GM18951 (cell line): ENCODE measurements at regions not wholly inside any gene's neighbourhood (a gene's known extent, or its start where the extent isn't known, plus 50 kb on each side); places are given as distances from the start of the nearest gene placed in this dataset.
"Not testable (repeated sequence)": the region's sequence is repeated elsewhere in the genome, so short reads cannot be mapped to it uniquely, and the experiment has no call there.

Experiments used
- POLR2A ChIP-seq: IDR thresholded peaks from 4 replicates; pipeline ENCODE4 v1.6.1; 2011; ENCODE audit warnings: mild to moderate bottlenecking; ENCODE audit not compliant: insufficient read length, insufficient read depth; ENCODE audit errors: extremely low read depth
- in situ Hi-C: fragments of 300-500 bp; cut with MboI; formaldehyde crosslinking; loops from one replicate; pipeline ENCODE4 v1.12.0; 2022; ENCODE audit warnings: low sequenced_read_pairs, mixed read lengths, inconsistent platforms; ENCODE audit not compliant: unreplicated experiment

DNA sequence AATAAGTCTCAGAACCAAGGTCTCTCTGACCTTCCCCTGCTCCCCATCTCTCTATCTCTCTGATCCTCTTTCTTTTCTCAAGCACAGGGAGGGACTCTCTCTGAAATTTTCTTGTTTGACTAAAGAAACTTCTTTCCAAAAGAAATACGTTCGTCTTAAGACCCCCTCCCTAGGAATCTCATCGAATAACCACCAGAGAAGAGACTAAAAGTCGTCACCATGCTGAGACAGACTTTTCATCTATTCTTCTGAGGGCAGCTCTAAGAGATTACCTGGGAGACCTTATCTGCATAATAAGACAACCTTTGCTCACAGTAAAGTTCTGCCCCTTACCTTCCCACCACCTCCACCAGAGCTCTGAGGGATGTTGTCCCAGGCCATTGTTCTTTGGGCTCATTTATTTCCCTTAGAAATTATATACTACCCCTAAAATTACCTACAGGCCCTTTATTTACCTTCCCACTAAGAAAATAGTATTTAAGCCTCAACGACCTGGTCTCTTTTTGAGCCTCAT, 133.7 kb upstream of the EEF2KMT start:
- no peak for TF ChIP-seq POLR2A
- in situ Hi-C loops: no loop called here

DNA sequence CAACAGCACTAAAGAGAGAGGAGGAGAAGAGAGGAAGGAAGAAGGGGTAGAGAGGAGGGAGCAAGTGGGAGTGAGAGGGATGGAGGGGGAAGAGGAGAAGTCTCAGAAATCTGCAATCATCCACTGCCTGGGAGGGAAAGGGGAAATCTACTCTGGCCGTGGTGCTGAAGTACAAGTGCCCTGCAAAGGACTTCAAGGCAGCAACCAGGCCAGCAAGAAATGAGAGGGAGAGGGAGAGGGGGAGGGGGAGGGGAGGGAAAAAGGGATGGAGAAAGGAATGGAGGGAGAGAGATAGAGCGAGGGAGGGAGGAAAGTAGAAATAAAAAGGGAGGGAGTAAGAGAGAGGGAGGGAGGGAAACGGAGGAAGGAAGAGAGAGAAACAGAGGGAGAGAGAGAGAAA, 130.8 kb upstream of the EEF2KMT start:
- in situ Hi-C loops: no loop called here
- TF ChIP-seq POLR2A: no peak

DNA sequence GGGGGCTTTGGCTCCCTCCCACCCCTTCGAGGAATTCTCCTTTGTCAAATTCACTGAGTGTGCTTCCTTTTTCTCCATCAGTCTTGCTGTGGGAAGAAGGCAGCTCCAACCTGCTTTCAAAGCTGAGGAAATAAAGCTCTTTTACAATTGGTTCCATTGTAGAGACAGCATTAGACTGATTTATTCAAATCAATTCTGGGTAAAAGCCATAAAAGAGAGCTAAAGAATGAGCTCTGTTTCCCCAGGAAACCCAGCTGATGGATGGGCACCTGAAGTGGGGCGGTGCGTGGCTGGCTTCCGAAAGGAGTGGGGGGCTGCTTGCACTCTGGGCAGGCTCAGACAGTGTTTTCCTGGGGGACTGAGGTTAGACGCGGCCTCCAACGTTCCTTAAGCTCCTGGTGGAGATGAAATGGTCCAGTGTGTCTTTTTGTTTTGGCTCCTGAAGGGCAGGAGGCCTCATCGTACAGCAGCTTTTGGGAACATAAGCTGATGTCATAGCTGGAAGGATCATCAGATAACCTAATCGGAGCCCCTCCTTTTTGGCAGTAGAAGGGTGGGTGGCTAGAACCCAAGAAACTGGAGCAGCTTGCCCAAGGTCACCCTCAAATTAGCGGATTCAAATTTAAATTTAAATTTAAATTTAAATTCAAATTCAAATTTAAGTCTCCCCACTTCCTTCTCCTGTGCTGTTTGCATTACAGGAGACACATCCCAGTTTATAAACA, 128.5 kb upstream of the EEF2KMT start:
- in situ Hi-C loops: no loop called here
- TF ChIP-seq POLR2A: no peak

DNA sequence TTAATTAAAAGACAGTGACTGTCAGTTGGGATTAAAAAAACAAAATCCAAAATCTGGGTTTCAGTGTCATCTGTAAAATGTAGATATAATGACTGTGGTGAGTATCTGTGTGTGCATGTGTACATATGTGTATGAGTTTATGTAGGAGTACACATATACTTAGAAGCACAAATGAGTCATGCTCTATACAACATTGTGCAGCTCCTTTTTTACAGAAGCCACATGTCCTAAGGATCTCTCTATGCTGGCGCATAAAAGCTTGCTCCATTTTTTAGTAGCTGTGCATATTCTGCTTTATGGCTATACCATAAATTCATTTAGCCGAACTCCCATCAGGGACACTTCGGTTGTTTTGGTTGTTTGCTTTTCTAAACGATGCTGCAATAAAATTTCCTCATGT, 125.2 kb upstream of the EEF2KMT start:
- in situ Hi-C loops: no loop called here
- TF ChIP-seq POLR2A: no peak

DNA sequence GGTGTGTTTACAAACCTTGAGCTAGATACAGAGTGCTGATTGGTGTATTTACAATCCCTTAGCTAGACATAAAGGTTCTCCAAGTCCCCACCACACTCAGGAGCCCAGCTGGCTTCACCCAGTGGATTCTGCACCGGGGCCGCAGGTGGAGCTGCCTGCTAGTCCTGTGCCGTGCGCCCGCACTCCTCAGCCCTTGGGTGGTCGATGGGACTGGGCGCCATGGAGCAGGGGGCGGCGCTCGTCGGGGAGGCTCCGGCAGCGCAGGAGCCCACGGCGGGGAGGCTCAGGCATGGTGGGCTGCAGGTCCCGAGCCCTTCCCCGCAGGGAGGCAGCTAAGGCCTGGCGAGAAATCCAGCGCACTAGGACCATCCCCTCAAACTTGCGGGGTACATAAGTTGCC, 124.2 kb upstream of the EEF2KMT start:
- in situ Hi-C loops: not testable (repeated sequence)

DNA sequence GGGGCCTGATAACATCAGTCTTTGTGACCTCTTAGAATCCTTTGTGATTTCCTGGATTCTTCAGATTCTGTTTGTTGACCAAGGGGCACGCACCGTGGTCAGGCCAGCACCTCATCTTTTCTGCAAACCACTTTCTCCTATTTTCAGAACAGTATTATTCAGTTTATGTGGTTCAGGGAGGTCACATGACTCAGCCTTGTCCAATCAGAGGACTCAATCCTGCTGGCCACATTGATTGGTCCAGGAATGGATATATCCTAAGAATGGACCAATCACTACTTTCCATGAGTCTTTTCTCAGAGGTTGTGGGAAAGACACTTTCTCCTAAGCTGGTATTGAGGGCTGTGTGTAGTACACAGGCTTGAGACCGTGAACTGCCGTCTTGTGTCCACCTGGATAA, 123.1 kb upstream of the EEF2KMT start:
- no peak for TF ChIP-seq POLR2A
- in situ Hi-C loops: no loop called here

DNA sequence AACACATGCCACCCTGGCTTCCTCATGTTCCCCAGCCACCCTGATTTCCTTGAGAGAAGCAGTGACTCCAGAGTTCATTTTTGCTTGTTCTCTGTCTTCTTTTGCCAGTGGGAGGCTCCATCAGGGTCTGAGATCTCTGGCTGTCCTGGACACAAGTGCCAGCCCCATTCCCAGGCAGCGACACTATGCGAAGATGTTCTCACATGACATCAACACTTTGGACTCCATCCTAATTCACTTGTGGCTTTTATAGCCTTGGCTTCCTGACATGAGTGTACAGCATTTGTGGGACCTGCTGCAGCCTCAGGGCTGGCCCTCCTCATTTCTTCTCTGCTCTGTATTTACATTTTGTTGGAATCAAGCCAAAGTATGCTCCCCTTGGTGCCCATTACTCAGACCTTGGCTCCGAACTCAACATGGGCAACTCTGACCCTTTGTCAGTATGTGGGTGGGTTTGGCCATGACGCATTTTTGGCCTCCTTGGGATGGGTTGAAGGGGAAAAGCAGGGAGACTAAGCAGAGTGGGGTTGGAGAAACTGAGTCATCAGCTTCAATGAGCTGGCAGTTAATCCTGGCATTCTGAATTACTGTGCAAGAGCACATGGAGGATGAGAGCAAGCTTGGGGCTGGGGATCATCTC, 119.0 kb upstream of the EEF2KMT start:
- in situ Hi-C loops: no loop called here
- no peak for TF ChIP-seq POLR2A

DNA sequence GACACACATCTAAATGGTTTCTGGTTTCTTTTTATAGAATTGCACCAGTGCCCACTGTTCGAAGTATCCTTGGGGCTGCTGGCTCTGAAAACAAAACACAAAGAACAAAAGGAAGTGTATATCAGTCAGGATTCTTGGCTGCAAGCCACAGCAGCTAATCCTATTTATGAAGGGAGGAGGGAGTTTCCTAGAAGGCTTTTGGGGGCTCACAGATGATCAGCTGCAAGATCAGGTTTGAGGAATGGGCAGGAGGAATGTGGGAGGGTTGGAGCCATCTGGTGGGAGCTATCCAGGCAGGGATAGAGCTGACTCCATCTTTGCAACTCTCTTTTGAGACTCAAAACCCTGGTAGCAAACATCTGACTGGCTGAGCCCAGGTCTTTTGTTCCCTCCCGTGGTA, 118.3 kb upstream of the EEF2KMT start:
- no peak for TF ChIP-seq POLR2A
- in situ Hi-C loops: no loop called here

DNA sequence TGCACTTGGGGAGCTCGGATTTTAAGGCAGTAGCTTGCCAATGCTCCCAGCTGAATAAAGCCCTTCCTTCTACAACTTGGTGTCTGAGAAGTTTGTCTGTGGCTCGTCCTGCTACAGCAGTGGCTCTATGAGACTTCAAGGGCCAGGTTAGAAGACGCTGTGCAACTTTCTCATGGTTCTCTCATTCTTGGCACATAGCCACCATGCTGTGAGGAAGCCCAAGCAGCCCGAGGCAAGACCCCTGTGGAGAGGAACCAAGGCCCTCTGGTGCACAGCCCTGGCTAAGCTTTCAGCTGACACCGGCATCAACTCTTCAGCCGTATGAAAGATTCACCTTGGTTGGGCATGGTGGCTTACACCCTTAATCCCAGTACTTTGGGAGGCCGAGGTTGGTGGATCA, 116.9 kb upstream of the EEF2KMT start:
- TF ChIP-seq POLR2A: no peak
- in situ Hi-C loops: no loop called here

DNA sequence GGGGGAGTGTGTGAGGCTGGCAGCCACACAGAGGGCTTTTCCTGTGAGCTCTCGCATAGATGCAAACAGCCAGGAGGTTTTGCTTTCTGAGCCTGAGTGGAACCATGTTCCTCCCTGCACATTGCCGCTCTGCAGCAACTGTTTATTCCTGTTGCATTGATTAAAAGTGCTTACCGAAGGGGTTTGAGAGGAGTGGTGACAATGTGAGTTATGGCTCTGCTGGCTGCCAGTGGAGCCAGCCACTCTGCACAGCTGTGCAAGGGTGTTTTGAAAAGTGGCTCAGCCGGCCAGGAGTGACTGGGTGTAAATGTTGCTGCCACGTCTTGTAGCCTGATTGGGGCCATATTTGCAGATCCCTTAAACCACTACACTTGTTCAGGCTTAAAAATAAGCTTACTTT, 114.9 kb upstream of the EEF2KMT start:
- in situ Hi-C loops: not testable (repeated sequence)

DNA sequence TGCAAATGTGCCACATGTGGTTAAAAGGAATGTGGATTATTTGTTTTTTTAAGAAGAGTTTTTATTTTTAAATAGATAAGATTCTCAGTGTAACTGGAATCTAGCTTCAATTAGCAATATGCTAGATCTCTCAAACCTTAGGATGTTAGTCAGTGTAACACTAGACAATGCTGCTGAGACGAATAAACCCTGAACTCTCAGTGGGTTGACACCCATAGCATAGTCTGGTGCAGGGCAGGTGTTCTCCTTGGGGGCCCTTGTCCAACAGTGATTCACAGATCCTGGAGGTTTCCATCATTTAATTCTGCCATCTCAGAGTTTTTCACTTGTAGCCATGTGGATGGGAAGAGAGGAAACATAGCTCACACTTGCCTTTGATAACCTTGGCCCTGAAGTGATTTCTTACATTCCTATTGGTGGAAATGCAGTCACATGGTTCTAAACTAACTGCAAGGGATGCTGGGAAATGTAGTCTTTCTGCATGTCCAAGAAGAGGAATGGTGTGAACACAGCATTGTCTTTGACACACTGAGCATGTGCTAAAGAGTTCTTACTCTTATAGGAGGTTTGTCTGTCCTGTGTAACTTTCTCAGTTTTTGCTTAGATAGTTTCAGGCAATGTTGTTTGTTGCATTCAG, 110.4 kb upstream of the EEF2KMT start:
- in situ Hi-C loops: not testable (repeated sequence)

DNA sequence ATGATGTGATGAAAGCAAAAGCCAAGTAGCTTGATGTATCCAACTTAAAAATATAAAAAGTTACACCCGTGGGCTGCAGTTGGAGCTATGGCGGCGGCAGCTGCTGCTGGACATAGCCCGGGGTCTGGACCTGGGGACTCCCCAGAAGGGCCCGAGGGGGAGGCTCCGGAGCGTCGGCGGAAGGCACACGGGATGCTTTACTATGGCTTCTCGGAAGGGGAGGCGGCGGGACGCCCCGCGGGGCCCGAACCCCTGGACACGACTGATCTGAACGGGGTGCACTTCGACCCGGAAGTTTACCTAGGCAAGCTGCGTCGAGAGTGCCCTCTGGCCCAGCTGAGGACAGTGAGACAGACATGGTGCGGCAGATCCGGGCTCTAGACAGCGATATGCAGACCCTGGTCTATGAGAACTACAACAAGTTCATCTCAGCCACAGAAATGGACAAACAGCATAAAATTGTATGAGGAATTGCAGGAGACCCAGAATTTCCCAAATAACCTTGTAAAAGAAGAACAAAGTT, 109.5 kb upstream of the EEF2KMT start:
- no peak for TF ChIP-seq POLR2A
- in situ Hi-C loops: no loop called here

DNA sequence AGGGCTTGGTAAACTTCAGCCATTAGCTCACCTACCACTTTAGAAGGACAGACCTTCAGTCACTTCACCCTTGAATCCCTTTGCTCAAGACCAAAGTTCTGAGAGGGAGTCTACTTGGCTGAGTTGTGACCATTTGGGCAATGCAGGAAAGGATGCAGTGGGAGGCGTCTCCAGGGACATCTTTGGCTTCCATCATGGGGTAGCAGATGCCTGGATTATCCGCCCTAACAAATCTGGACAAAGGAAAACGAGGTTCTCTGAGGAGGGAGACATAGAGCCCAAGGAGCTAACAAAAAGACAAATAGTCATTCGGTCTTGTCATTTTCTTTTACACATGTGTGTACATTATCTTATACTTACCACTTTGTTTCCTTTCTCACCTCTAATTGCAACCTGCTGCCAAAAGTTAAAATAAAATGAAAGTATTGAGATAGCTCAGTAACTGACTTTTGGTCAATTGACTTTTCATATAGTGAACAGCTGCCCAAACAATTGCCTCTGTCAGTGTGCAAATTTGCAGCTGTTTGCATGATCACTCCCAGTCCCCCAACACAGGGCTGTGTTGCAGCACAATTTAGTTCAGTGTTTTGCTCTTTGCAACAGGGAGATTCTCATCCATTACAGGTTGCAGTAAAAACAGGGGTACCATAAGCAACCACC, 108.9 kb upstream of the EEF2KMT start:
- TF ChIP-seq POLR2A: no peak
- in situ Hi-C loops: no loop called here
